Large intestine (tissue), 3 donors: ENCODE measurements at regions not wholly inside any gene's neighbourhood (a gene's known extent, or its start where the extent isn't known, plus 50 kb on each side); places are given as distances from the start of the nearest gene placed in this dataset.
"Not testable (repeated sequence)": the region's sequence is repeated elsewhere in the genome, so short reads cannot be mapped to it uniquely, and the experiment has no call there.

Source experiments
- DNase-seq, 2 donors: peaks; one replicate each; pipeline versions ENCODE4 v3.0.0 to v3.0.0-alpha.2; 2013
- H3K27ac ChIP-seq: one replicate; pipeline ENCODE4 v1.5.1; 2013; ENCODE audit warnings: low read length
- H3K27me3 ChIP-seq: 2 replicates; pipeline ENCODE4 v1.6.1; 2013; ENCODE audit warnings: low read length; ENCODE audit not compliant: control insufficient read depth, insufficient read depth
- H3K36me3 ChIP-seq: 2 replicates; pipeline ENCODE4 v1.6.1; 2013; ENCODE audit warnings: low read length; ENCODE audit not compliant: control insufficient read depth, insufficient read depth
- H3K4me1 ChIP-seq: one replicate; pipeline ENCODE4 v1.6.1; 2013; ENCODE audit warnings: low read length; ENCODE audit not compliant: control insufficient read depth, insufficient read depth
- H3K4me3 ChIP-seq: one replicate; pipeline ENCODE4 v1.5.1; 2013; ENCODE audit warnings: low read length
- H3K9me3 ChIP-seq: one replicate; pipeline ENCODE4 v1.6.1; 2013; ENCODE audit warnings: mild to moderate bottlenecking, low read depth, low read length, moderate library complexity; ENCODE audit not compliant: control insufficient read depth
- WGBS: methylation state at CpG from one replicate; pipeline ENCODE4 v1.1.5; 2013; ENCODE audit warnings: low lambda C conversion rate; ENCODE audit not compliant: insufficient coverage; 5-methylcytosine and 5-hydroxymethylcytosine counted together

DNA sequence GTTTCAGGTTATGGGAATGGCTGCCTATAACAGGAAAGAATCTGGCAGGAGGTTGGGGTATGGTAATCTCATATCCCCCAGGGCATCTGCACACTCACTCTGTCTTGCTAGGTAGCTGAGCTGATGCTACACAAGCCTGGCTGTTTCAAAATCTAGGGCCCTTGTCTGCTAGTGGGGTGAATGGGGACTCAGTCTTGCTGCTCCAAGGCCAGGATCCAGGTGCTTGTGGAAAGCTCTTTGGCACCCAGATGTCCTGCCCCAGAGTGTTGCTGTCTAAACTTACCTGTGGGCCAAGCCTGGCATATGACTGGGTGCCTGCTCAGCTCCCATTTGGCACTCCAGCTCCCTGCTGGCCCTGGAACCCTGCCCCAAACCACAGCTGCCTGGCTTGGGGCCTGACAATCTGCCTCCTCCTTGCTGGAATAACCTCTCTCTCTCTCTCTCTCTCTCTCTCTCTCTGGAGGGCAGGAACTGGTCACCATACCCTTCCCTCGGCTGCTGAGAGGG, 158.1 kb upstream of the TSC22D1 start:
- no peak overlapping the region for H3K4me3 ChIP-seq
- no peaks in the 10 kb centered on the region for H3K9me3 ChIP-seq
- no peak for DNase-seq
- peaks cover 9% of the 10 kb centered on the region for H3K4me1 ChIP-seq
- WGBS, result no CpG with 5 or more reads among the region's 1 CpG
- H3K27me3 ChIP-seq, result no peaks in the 10 kb centered on the region
- H3K27ac ChIP-seq, result no peak overlapping the region
- no peaks in the 10 kb centered on the region for H3K36me3 ChIP-seq

DNA sequence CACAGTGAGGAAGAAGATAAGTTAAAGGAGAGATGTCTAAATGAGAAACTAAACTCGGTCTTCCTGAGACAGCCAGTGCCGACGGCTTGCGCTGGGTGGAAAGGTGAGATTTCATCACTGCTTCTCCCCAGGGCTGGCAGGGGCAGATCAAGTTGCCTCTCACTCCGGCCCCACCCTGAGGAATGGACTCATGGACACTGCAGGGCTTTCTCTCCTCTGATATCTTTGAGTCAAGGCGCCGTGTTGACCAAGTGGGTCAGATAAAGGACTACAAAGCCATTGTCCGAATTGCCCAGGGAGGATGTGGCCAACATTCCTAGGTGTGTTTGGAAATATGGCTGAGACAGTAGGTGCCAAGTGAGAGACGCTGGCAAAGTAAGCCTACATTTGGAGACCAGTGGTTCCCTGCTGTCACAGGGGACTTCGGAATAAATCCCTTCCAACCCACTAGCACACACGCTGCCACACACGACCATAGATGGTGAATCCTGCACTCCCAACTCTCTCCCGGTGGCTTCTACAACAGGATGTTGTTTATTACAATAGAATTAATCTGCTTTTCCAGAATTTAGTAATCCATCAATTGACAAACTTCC, 156.5 kb upstream of the TSC22D1 start:
- DNase-seq, result peak; percentile 72 to 80
- H3K27ac ChIP-seq, result peak overlapping the region; percentile 58

DNA sequence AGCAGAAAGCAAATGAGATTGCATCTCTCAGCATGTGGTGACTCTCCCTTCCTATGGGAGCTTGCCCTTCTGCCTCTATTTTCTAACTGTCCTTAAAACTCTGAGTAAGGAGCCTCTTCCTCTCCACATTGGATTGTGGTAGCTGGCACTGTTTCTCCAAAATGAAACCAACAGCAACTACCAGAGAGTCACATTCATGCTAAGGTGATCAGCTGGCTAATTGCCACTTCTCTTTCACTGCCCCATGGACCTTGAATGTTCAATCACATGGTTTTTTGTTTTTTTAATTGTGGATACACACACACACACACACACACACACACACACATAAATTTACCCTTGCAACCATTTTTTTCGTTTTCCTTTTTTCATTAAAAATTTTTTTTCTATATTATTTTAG, 154.7 kb upstream of the TSC22D1 start:
- WGBS, result 33% methylated on average over 1 of the region's 1 CpG
- H3K27me3 ChIP-seq, result no peaks in the 10 kb centered on the region
- H3K9me3 ChIP-seq, result no peaks in the 10 kb centered on the region
- no peak for DNase-seq
- H3K4me3 ChIP-seq, result no peak overlapping the region
- no peak overlapping the region for H3K27ac ChIP-seq
- peaks cover 12% of the 10 kb centered on the region for H3K4me1 ChIP-seq
- no peaks in the 10 kb centered on the region for H3K36me3 ChIP-seq

More for the DNA sequence above, 156.5 kb upstream of the TSC22D1 start:
- Histone ChIP-seq H3K4me3 (no peak overlapping the region), H3K27me3 (no peaks in the 10 kb centered on the region), H3K9me3 (no peaks in the 10 kb centered on the region), H3K36me3 (no peaks in the 10 kb centered on the region), H3K4me1 (peaks cover 9% of the 10 kb centered on the region)
- no CpG with 5 or more reads among the region's 13 CpGs for WGBS

DNA sequence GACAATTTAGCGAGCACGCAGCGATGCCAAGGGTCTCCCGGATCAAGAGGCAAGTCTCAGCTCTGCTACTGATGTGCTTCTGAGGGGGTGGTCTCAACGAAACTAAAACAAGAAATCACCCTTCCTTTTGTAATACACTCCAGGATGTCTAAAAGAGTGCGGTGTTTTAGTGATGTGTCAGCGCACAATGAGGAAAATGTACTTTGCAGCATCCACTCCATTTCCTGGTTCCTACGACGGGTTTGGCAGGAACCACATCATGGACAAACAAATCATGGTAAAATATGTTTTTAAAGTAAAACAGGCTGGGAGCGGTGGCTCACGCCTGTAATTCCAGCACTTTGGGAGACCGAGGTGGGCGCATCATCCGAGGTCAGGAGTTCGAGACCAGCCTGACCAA, 154.0 kb upstream of the TSC22D1 start:
- no peaks in the 10 kb centered on the region for H3K27me3 ChIP-seq
- no peak overlapping the region for H3K27ac ChIP-seq
- H3K4me1 ChIP-seq, result peaks cover 12% of the 10 kb centered on the region
- DNase-seq, result no peak
- H3K36me3 ChIP-seq, result no peaks in the 10 kb centered on the region
- H3K4me3 ChIP-seq, result no peak overlapping the region
- WGBS, result 80% methylated on average over 3 of the region's 15 CpGs
- H3K9me3 ChIP-seq, result no peaks in the 10 kb centered on the region

DNA sequence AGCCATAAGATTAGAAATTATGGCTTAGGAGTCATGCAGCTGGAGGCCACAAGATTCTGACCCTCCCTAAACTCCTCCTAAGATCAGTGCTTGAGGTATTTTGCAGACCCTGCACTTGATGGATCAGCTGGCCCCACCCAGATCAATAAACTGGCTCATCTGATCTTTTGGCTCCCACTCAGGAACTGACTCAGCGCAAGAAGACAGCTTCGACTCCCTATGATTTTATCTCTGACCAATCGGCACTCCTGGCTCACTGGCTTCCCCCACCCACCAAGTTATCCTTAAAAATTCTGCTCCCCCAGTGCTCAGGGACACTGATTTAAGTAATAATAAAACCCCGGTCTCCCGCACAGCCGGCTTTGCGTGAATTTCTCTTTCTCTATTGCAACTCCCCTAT, 151.5 kb upstream of the TSC22D1 start:
- H3K4me1 ChIP-seq, DNase-seq, H3K27ac ChIP-seq, H3K27me3 ChIP-seq, H3K4me3 ChIP-seq, H3K9me3 ChIP-seq, H3K36me3 ChIP-seq: not testable (repeated sequence)
- no CpG with 5 or more reads among the region's 7 CpGs for WGBS

DNA sequence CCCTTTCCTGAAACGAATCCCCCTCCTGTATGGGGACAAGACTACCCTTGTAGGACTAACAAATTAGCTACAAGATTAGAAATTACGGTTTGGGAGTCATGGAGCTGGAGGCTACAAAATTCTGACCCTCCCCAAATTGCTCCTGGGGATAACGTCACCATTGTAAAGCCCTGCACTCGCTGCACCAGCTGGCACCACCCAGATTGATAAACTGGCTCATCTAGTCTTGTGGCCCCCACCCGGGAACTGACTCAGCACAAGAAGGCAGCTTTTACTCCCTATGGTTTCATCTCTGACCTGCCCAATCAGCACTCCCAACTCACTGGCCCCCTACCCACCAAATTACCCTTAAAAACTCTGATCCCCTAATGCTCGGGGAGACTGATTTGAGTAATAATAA, 150.6 kb upstream of the TSC22D1 start:
- Histone ChIP-seq H3K27me3 (no peaks in the 10 kb centered on the region), H3K27ac (no peak overlapping the region), H3K36me3 (no peaks in the 10 kb centered on the region), H3K9me3 (no peaks in the 10 kb centered on the region), H3K4me1 (peaks cover 3% of the 10 kb centered on the region), H3K4me3 (no peak overlapping the region)
- WGBS, result no CpG with 5 or more reads among the region's 6 CpGs
- DNase-seq, result peak in 1 of 2 donors; percentile 27

DNA sequence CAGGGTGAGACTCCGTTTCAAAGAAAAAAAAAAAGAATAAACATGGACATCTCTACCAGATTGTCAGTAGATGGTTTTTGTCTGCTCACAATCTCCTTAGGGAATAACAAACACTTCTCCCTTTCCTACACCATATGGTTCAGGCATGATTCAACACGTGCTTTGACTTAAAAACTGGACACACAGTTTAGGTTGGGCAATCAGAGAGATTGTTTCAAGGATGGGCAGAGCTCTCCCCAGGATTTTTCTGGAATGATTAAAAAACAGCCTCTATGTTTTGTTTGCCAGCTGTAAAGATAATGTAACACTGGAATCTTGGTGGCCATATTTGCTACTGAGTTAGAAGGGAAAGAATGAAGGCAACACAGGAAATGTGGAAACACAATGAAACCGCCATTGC, 150.1 kb upstream of the TSC22D1 start:
- Histone ChIP-seq H3K27ac (no peak overlapping the region), H3K9me3 (no peaks in the 10 kb centered on the region), H3K4me1 (peaks cover 3% of the 10 kb centered on the region), H3K4me3 (no peak overlapping the region), H3K36me3 (no peaks in the 10 kb centered on the region), H3K27me3 (no peaks in the 10 kb centered on the region)
- WGBS, result 80% methylated on average over 1 of the region's 3 CpGs
- DNase-seq, result no peak

DNA sequence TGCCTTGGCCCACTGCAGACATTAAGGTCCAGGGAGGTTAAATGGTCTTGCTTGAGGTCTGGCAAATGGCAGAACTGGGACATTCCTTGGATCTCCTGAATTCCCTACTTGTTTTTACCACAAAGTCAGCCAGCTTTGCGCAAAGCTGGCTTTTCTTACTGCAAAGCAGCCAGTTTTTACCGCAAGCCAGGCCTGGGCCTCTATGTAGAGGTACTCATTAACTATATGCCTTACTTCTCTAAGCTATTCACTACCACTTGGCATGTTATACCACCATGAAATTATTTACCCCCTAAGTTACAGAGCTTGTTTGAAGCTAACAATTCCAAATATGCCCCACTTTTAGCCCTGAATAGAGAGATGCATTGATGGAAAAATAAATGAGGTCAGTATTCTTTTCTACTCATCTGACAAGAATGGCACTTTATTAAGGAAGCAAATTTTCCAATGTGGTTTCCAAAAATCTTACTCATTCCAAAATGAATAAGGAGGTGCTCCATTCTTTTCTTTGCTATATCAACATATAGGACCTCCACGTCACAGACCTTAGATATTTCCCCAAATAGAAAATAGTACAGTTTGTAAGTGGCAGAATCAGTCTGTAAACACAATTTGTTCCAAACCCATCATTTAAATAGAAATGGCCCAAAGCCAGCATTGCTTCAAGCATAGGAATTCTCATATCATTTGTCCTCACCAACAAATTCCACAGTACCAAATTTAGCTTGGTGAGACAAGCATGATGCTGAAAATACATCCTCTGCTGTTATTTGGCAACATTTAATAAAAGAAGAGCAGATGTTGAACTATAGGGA, 143.9 kb upstream of the TSC22D1 start:
- no peaks in the 10 kb centered on the region for H3K9me3 ChIP-seq
- no peaks in the 10 kb centered on the region for H3K36me3 ChIP-seq
- WGBS, result no CpG with 5 or more reads among the region's 3 CpGs
- H3K4me1 ChIP-seq, result no peaks in the 10 kb centered on the region
- no peaks in the 10 kb centered on the region for H3K27me3 ChIP-seq
- no peak overlapping the region for H3K4me3 ChIP-seq
- no peak overlapping the region for H3K27ac ChIP-seq
- DNase-seq, result no peak

DNA sequence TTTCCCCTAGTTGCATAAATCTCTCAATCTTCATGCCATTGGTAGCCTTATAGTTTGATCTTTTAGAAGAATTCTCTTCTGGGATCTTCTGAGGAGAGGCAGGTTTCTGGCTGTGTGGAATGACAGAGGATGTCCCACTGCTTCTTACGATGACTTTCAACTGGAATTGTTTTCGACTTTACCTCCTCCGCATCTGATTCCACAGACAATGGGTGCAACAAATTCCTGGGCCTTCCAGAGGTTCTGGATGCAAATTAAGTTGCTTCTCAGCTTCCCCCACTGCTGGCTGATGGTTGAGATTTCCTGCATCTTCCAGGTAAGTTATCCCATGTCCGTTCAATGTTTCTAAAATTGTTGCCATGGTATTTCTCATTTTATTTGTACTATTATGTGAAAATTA, 142.3 kb upstream of the TSC22D1 start:
- no peak for DNase-seq
- no peaks in the 10 kb centered on the region for H3K36me3 ChIP-seq
- H3K4me1 ChIP-seq, result no peaks in the 10 kb centered on the region
- H3K27me3 ChIP-seq, result no peaks in the 10 kb centered on the region
- H3K4me3 ChIP-seq, result no peak overlapping the region
- no peak overlapping the region for H3K27ac ChIP-seq
- no CpG with 5 or more reads among the region's 4 CpGs for WGBS
- no peaks in the 10 kb centered on the region for H3K9me3 ChIP-seq

DNA sequence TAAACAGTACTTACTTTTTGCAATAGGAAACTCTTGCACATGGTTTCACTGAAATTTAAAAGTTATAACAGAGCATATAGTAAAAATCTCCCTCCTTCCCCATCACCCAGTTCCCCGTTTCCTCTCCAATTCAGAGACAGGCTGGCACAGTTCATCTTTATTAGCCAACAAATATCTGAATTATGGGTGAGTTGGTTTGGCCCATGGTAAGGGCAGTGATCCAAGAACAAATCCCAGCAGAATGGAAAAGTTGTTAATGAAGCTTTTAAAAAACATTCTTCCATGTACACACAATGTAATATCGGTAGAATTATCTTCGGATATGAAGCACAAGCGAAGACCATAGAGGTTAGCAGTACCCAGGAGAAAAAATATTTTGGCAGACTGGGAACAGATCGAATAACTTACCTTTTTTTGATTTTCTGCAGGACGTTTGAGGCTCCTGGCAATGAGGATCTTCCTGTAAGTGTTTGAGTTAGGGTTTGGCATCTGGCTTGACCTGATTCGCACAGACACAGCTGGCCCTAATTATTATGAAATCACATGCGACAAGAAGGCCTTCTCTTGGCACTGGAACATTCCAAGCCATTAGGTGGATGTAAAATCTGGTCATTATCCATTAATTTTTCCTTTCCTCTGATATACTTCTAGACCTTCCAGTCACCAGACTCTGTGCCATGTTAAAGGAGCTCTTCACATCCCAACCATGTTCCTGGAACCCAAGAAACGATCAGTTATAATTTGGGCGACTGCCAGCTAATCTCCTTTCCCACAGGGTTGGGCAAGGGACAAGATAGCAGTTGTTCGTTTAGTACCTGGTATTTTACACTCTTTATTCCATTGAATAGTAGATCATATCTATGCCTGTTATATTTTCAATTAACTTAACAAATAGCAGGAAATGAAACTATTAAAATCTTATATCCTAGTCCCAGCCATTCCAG, 139.4 kb upstream of the TSC22D1 start:
- Histone ChIP-seq H3K4me3 (no peak overlapping the region), H3K27me3 (no peaks in the 10 kb centered on the region), H3K9me3 (no peaks in the 10 kb centered on the region), H3K36me3 (no peaks in the 10 kb centered on the region), H3K27ac (no peak overlapping the region), H3K4me1 (no peaks in the 10 kb centered on the region)
- WGBS, result 91% methylated on average over 4 of the region's 11 CpGs
- DNase-seq, result no peak
